ENCODE measurements at regions not wholly inside any gene's neighbourhood (a gene's known extent, or its start where the extent isn't known, plus 50 kb on each side); places are given as distances from the start of the nearest gene placed in this dataset.

GRCh38 chr10:57699944-57700343 lies 567.8 kb downstream of the IPMK start:
- no peak overlapping the region for H2AFZ ChIP-seq (ENCODE audit: low read length)
- POLR2A ChIA-PET: no interaction called here
- no peaks in the 10 kb centered on the region for H3K4me1 ChIP-seq (ENCODE audit: insufficient read depth, low read length, poor library complexity, severe bottlenecking)
- intact Hi-C loops (cut with micrococcal nuclease; ENCODE audit: unreplicated experiment): no loop called here
- CTCF ChIA-PET (ENCODE audit: unreplicated experiment): no interaction called here
- no peaks in the 10 kb centered on the region for H4K20me1 ChIP-seq (ENCODE audit: insufficient read depth, low read length)
- no peaks in the 10 kb centered on the region for H3K9me2 ChIP-seq (ENCODE audit: insufficient read depth, low read length)
- H3K27ac ChIP-seq (ENCODE audit: low read depth, low read length, poor library complexity, severe bottlenecking): no peak overlapping the region
- H3K4me2 ChIP-seq (ENCODE audit: low read length): no peak overlapping the region
- no peaks in the 10 kb centered on the region for H3K36me3 ChIP-seq (ENCODE audit: insufficient read depth, low read length)
- no peaks in the 10 kb centered on the region for H3K79me2 ChIP-seq (ENCODE audit: insufficient read depth, low read depth, low read length)
- no peak for DNase-seq (ENCODE audit: low spot score)
- TF ChIP-seq EZH2phosphoT487 (IDR thresholded peaks at IDR 0.05; ENCODE audit: borderline replicate concordance, low read depth, low read length): no peak
- TF ChIP-seq, protein P1, sequence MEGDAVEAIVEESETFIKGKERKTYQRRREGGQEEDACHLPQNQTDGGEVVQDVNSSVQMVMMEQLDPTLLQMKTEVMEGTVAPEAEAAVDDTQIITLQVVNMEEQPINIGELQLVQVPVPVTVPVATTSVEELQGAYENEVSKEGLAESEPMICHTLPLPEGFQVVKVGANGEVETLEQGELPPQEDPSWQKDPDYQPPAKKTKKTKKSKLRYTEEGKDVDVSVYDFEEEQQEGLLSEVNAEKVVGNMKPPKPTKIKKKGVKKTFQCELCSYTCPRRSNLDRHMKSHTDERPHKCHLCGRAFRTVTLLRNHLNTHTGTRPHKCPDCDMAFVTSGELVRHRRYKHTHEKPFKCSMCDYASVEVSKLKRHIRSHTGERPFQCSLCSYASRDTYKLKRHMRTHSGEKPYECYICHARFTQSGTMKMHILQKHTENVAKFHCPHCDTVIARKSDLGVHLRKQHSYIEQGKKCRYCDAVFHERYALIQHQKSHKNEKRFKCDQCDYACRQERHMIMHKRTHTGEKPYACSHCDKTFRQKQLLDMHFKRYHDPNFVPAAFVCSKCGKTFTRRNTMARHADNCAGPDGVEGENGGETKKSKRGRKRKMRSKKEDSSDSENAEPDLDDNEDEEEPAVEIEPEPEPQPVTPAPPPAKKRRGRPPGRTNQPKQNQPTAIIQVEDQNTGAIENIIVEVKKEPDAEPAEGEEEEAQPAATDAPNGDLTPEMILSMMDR (conservative IDR thresholded peaks at IDR 0.05; ENCODE audit: low read length): no peak
- BruUV-seq (replicated peaks): no TSS peak
- no peak overlapping the region for H3K4me3 ChIP-seq (ENCODE audit: low read depth, low read length, poor library complexity, severe bottlenecking)
- H3K9me3 ChIP-seq (ENCODE audit: low read length): no peaks in the 10 kb centered on the region

GRCh38 chr10:57696641-57697040 lies 571.1 kb downstream of the IPMK start:
- Histone ChIP-seq H3K27ac (ENCODE audit: low read depth, low read length, poor library complexity, severe bottlenecking) (no peak overlapping the region), H3K4me2 (ENCODE audit: low read length) (no peak overlapping the region), H2AFZ (ENCODE audit: low read length) (no peak overlapping the region), H4K20me1 (ENCODE audit: insufficient read depth, low read length) (no peaks in the 10 kb centered on the region), H3K4me3 (ENCODE audit: low read depth, low read length, poor library complexity, severe bottlenecking) (no peak overlapping the region), H3K36me3 (ENCODE audit: insufficient read depth, low read length) (no peaks in the 10 kb centered on the region), H3K9me2 (ENCODE audit: insufficient read depth, low read length) (no peaks in the 10 kb centered on the region), H3K9me3 (ENCODE audit: low read length) (no peaks in the 10 kb centered on the region), H3K79me2 (ENCODE audit: insufficient read depth, low read depth, low read length) (no peaks in the 10 kb centered on the region), H3K4me1 (ENCODE audit: insufficient read depth, low read length, poor library complexity, severe bottlenecking) (no peaks in the 10 kb centered on the region)
- CTCF ChIA-PET (ENCODE audit: unreplicated experiment): no interaction called here
- intact Hi-C loops (cut with micrococcal nuclease; ENCODE audit: unreplicated experiment): no loop called here
- POLR2A ChIA-PET: interaction anchor here (0.7 kb wide), 1 partner anchor 1706 kb away, joined by 3 read pairs; no protein-coding TSS in a partner anchor
- DNase-seq (ENCODE audit: low spot score): no peak
- BruUV-seq (replicated peaks): no TSS peak
- TF ChIP-seq, protein P1 (conservative IDR thresholded peaks at IDR 0.05; ENCODE audit: low read length): no peak
- no peak for TF ChIP-seq EZH2phosphoT487 (IDR thresholded peaks at IDR 0.05; ENCODE audit: borderline replicate concordance, low read depth, low read length)

GRCh38 chr10:57694956-57695608 lies 572.6 kb downstream of the IPMK start:
- Histone ChIP-seq H3K4me3 (ENCODE audit: low read depth, low read length, poor library complexity, severe bottlenecking) (no peak overlapping the region), H3K9me2 (ENCODE audit: insufficient read depth, low read length) (no peaks in the 10 kb centered on the region), H3K27ac (ENCODE audit: low read depth, low read length, poor library complexity, severe bottlenecking) (no peak overlapping the region), H2AFZ (ENCODE audit: low read length) (no peak overlapping the region), H3K36me3 (ENCODE audit: insufficient read depth, low read length) (no peaks in the 10 kb centered on the region), H3K4me2 (ENCODE audit: low read length) (no peak overlapping the region), H3K4me1 (ENCODE audit: insufficient read depth, low read length, poor library complexity, severe bottlenecking) (no peaks in the 10 kb centered on the region), H3K79me2 (ENCODE audit: insufficient read depth, low read depth, low read length) (no peaks in the 10 kb centered on the region), H3K9me3 (ENCODE audit: low read length) (no peaks in the 10 kb centered on the region), H4K20me1 (ENCODE audit: insufficient read depth, low read length) (no peaks in the 10 kb centered on the region)
- POLR2A ChIA-PET: interaction anchor here (0.6 to 0.9 kb wide), 2 partner anchors 294 to 331 kb away, joined by 3 read pairs; no protein-coding TSS in a partner anchor
- no peak for DNase-seq (ENCODE audit: low spot score)
- no TSS peak for BruUV-seq (replicated peaks)
- TF ChIP-seq, protein P1 (conservative IDR thresholded peaks at IDR 0.05; ENCODE audit: low read length): no peak
- TF ChIP-seq EZH2phosphoT487 (IDR thresholded peaks at IDR 0.05; ENCODE audit: borderline replicate concordance, low read depth, low read length): no peak
- intact Hi-C loops (cut with micrococcal nuclease; ENCODE audit: unreplicated experiment): no loop called here
- CTCF ChIA-PET (ENCODE audit: unreplicated experiment): no interaction called here
